ENCODE measurements at regions not wholly inside any gene's neighbourhood (a gene's known extent, or its start where the extent isn't known, plus 50 kb on each side); places are given as distances from the start of the nearest gene placed in this dataset.

DNA sequence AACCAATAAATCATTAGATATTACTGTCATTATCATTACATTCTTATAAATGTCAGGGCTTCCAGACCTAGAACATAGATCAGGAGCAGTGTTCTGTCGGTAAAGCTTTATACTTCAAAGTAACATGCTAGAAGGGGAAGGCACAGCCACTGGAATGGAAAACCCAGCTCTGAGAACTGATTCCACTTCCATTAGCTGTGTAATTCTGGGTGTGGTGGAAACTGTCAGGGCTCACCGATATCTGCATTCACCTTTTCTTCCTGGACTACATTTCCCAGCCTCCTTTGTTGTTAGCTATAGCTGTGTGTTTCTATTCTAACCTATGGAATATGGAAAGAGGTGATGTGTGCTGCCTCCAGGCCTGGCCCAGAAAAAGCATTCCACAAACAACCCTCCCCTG is 585.8 kb downstream of the BUD13 start:
- TF ChIP-seq, protein P1, sequence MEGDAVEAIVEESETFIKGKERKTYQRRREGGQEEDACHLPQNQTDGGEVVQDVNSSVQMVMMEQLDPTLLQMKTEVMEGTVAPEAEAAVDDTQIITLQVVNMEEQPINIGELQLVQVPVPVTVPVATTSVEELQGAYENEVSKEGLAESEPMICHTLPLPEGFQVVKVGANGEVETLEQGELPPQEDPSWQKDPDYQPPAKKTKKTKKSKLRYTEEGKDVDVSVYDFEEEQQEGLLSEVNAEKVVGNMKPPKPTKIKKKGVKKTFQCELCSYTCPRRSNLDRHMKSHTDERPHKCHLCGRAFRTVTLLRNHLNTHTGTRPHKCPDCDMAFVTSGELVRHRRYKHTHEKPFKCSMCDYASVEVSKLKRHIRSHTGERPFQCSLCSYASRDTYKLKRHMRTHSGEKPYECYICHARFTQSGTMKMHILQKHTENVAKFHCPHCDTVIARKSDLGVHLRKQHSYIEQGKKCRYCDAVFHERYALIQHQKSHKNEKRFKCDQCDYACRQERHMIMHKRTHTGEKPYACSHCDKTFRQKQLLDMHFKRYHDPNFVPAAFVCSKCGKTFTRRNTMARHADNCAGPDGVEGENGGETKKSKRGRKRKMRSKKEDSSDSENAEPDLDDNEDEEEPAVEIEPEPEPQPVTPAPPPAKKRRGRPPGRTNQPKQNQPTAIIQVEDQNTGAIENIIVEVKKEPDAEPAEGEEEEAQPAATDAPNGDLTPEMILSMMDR (IDR thresholded peaks at IDR 0.05): no peak
- TF ChIP-seq EZH2 (IDR thresholded peaks at IDR 0.05) (no peak), EZH2phosphoT487 (IDR thresholded peaks at IDR 0.05) (no peak)
